HG02610 (cell line): ENCODE measurements at regions not wholly inside any gene's neighbourhood (a gene's known extent, or its start where the extent isn't known, plus 50 kb on each side); places are given as distances from the start of the nearest gene placed in this dataset.
"Not testable (repeated sequence)": the region's sequence is repeated elsewhere in the genome, so short reads cannot be mapped to it uniquely, and the experiment has no call there.

Source experiments
- ATAC-seq: cut with Tn5 transposase; IDR thresholded peaks from one replicate; pipeline ENCODE4 v1.9.1; 2021; ENCODE audit warnings: mild to moderate bottlenecking, moderate library complexity; ENCODE audit not compliant: unreplicated experiment

- ATAC-seq, result no peak
Measured at GRCh38 chr2:187985923-187986322, 305.8 kb upstream of the GULP1 start.

- peak; percentile 67 for ATAC-seq
Measured at GRCh38 chr2:187986390-187987105, 305.1 kb upstream of the GULP1 start.

- ATAC-seq, result no peak
Measured at GRCh38 chr2:187988348-187988747, 303.3 kb upstream of the GULP1 start.

- no peak for ATAC-seq
Measured at GRCh38 chr2:187989925-187990623, 301.6 kb upstream of the GULP1 start.

GRCh38 chr2:187991389-187991788 lies 300.3 kb upstream of the GULP1 start:
- ATAC-seq, result no peak

- ATAC-seq, result peak; percentile 72
Measured at GRCh38 chr2:187994464-187995331, 297.0 kb upstream of the GULP1 start.

GRCh38 chr2:187995556-187995955 lies 296.1 kb upstream of the GULP1 start:
- ATAC-seq, result no peak

GRCh38 chr2:187996630-187997029 lies 295.0 kb upstream of the GULP1 start:
- no peak for ATAC-seq

- no peak for ATAC-seq
Measured at GRCh38 chr2:188000189-188000588, 291.5 kb upstream of the GULP1 start.

- ATAC-seq, result no peak
Measured at GRCh38 chr2:188003800-188004199, 287.9 kb upstream of the GULP1 start.

GRCh38 chr2:188013767-188014166 lies 277.9 kb upstream of the GULP1 start:
- no peak for ATAC-seq

GRCh38 chr2:188016917-188017316 lies 274.8 kb upstream of the GULP1 start:
- no peak for ATAC-seq

GRCh38 chr2:188022389-188022788 lies 269.3 kb upstream of the GULP1 start:
- ATAC-seq, result no peak

- no peak for ATAC-seq
Measured at GRCh38 chr2:188023035-188023434, 268.6 kb upstream of the GULP1 start.

- no peak for ATAC-seq
Measured at GRCh38 chr2:188024811-188025210, 266.9 kb upstream of the GULP1 start.

- ATAC-seq, result no peak
Measured at GRCh38 chr2:188028739-188029138, 262.9 kb upstream of the GULP1 start.

- no peak for ATAC-seq
Measured at GRCh38 chr2:188032306-188032705, 259.4 kb upstream of the GULP1 start.

GRCh38 chr2:188032786-188033185 lies 258.9 kb upstream of the GULP1 start:
- ATAC-seq, result no peak

- not testable (repeated sequence) for ATAC-seq
Measured at GRCh38 chr2:188033240-188033639, 258.4 kb upstream of the GULP1 start.

GRCh38 chr2:188034102-188034501 lies 257.6 kb upstream of the GULP1 start:
- ATAC-seq, result not testable (repeated sequence)

- ATAC-seq, result not testable (repeated sequence)
Measured at GRCh38 chr2:188035377-188035776, 256.3 kb upstream of the GULP1 start.
